GM10266 (cell line): ENCODE measurements at regions not wholly inside any gene's neighbourhood (a gene's known extent, or its start where the extent isn't known, plus 50 kb on each side); places are given as distances from the start of the nearest gene placed in this dataset.

Experiments
- DNase-seq: peaks from one replicate; pipeline ENCODE4 v3.0.0; 2012; ENCODE audit errors: extremely low spot score
- TF ChIP-seq, protein P1 (sequence below): IDR thresholded peaks from 2 replicates; pipeline ENCODE4 v1.5.1; 2012; ENCODE audit warnings: mild to moderate bottlenecking, low read depth; ENCODE audit not compliant: control insufficient read depth, insufficient read depth; ENCODE audit errors: missing control alignments

DNA sequence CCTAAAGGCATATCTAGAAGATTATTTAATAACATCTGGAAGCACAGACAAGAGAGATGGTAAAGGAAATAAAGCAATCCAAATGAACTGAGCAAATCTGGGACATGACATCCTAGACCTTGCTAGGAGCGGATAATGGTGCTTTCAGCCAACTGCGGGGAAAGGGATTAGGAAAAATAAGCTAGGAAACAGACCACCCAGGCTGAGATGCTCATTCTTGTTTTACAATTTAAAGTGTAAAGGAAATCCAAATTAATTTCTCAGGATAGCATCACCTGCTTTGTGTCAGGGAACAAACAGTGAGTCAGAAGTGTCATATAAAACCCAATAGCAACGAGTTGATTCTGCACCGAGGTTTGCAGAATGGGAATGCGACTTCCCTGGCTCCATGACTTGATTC is 112.5 kb upstream of the CXCR4 start:
- DNase-seq = no peak
- TF ChIP-seq, protein P1, sequence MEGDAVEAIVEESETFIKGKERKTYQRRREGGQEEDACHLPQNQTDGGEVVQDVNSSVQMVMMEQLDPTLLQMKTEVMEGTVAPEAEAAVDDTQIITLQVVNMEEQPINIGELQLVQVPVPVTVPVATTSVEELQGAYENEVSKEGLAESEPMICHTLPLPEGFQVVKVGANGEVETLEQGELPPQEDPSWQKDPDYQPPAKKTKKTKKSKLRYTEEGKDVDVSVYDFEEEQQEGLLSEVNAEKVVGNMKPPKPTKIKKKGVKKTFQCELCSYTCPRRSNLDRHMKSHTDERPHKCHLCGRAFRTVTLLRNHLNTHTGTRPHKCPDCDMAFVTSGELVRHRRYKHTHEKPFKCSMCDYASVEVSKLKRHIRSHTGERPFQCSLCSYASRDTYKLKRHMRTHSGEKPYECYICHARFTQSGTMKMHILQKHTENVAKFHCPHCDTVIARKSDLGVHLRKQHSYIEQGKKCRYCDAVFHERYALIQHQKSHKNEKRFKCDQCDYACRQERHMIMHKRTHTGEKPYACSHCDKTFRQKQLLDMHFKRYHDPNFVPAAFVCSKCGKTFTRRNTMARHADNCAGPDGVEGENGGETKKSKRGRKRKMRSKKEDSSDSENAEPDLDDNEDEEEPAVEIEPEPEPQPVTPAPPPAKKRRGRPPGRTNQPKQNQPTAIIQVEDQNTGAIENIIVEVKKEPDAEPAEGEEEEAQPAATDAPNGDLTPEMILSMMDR = no peak

DNA sequence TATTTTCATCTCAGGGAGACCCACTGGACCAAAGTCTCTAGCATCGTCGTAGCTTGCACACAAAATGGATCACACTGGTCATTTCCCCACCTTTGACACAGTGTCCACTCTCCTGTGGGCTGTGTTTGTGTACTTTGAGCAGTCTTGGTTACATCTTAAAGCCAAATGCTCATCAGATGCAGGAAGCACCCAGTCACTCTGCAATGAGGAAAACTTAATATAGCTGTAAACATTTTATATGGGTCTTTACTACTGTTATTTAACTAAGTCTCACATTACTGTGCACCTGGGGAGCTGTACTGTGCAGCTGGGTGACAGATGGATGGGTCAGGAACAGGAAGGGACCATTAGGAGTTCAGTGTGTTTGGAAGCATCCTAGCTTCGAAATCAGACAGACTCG is 109.0 kb upstream of the CXCR4 start:
- no peak for DNase-seq
- TF ChIP-seq, protein P1 = no peak

DNA sequence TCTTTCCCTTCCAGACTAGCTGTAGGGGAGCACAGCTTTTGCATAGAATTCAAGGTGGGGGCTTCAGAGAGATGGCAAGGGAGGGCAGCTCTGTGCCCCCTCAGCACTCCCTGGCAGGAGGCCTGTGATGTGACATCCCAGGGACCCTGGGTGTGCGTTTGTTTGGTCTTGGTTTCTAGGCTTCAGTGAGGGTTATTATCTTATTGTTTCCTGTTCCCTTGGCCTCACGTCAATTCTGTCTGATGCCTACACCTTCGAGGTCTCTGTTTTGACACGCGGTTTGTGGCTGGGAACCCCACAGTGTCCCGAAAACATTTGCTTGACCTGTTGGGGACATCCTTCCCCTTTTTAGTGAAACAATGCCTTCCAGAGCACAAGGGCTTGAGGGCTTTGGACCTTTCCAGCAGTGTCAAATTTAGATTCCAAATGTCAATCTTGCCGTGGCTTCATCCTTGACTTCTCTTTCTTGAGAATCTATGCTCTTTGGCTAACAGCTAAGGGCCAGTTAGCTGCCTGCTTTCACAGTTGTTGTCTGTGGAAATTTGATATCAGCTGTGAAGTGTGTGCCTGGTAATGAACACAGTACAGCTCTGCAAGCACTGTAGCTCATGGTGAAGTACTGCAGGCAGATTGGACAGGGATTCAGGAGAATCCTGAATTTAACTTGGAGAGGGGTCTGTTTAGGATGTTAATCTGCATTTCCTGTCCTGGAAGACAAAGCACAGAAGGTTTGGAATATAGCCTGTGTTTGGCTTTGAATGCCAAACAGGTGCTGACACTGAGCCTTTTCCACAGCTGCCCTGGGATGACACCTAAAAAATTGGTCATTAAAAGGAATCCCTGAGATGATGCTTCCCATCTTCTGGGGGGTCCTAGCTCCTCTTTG is 108.2 kb upstream of the CXCR4 start:
- DNase-seq = no peak
- TF ChIP-seq, protein P1 = no peak

DNA sequence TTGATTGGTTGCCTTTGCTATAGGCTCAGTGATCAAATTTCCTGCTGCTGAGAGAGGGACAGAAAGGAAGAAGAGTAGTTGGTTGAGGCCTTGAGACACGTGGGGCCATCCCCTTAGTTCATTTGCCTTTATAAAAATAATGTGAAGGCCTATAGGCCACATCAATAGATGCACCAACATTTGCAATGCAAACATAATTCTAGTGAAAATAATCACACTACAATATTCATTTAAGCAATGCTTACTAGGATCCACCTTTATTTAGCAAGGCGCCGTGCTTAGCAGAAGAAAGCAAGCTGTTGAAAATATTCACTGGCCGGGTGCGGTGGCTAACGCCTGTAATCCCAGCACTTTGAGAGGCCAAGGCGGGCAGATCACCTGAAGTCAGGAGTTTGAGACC is 105.3 kb upstream of the CXCR4 start:
- TF ChIP-seq, protein P1 = no peak

DNA sequence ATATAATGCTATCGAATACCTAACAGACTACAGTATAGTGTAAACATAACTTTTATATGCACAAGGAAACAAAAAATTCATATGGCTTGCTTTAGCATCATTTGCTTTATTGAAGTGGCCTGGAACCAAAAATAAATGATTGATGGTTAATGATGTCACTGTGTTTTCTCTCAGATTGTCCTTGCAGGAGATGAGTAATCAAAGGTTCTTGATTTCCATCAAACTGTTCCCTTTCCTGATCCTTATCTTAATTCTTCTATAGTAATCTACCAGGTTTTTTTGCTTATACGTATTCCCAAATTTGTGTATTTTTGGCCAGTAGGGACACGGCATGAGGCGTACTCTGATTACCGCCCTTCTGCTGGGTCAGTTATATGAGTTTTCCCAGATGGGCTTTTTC is 104.9 kb upstream of the CXCR4 start:
- TF ChIP-seq, protein P1 = no peak
- no peak for DNase-seq

More for the DNA sequence above, 105.3 kb upstream of the CXCR4 start:
- DNase-seq = no peak

DNA sequence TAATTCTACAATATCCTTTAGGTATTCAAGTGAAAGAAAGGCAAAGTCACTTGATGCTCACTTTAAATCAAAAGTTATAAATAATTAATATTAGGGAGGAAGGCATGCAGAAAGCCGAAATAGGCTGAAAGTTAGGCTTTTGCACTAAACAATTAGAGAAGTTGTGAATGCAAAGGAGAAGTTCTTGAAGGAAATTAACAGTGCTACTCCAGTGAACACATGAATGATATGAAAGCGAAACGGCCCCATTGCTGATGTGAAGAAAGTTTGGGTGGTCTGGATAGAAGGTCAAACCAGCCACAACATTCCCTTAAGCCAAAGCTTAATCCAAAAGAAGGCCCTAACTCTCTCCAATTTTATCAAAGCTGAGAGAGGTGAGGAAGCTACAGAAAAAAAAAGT is 103.1 kb upstream of the CXCR4 start:
- no peak for DNase-seq

DNA sequence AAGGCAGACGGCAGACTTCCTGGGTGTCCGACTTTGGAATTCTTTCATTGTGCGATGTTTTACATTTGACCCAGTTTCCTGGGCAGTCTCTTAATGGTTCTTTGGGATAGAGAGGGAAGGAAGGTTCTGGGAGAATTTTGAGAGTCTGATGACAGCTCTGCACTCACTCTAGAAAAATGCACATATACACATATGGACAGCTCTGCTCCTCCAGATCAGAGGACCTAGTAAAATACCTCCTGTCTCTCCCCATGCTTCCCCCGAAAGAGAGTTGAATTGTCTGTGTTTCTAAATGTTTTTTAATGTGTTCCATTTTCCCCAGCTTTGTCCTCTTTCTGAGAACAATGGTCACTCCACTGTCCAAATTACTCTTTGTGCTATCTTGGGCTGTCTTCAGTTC is 102.0 kb upstream of the CXCR4 start:
- no peak for DNase-seq
- TF ChIP-seq, protein P1 = no peak

More for the DNA sequence above, 103.1 kb upstream of the CXCR4 start:
- TF ChIP-seq, protein P1 = no peak
